Muscle of leg (tissue), 3 donors: ENCODE measurements at regions not wholly inside any gene's neighbourhood (a gene's known extent, or its start where the extent isn't known, plus 50 kb on each side); places are given as distances from the start of the nearest gene placed in this dataset.

ENCODE experiments used
- DNase-seq: peaks from one replicate; pipeline ENCODE4 v3.0.0; 2013
- H3K27ac ChIP-seq: one replicate; pipeline ENCODE4 v1.5.1; 2013; ENCODE audit warnings: mild to moderate bottlenecking, low read length, control low read depth
- H3K27me3 ChIP-seq: one replicate; pipeline ENCODE4 v1.6.1; 2013; ENCODE audit warnings: low read length; ENCODE audit not compliant: control insufficient read depth, insufficient read depth
- H3K36me3 ChIP-seq: one replicate; pipeline ENCODE4 v1.6.1; 2013; ENCODE audit warnings: low read length; ENCODE audit not compliant: control insufficient read depth, insufficient read depth
- H3K4me1 ChIP-seq: one replicate; pipeline ENCODE4 v1.6.1; 2013; ENCODE audit warnings: low read length; ENCODE audit not compliant: control insufficient read depth, insufficient read depth
- H3K4me3 ChIP-seq: one replicate; pipeline ENCODE4 v1.5.1; 2013; ENCODE audit warnings: low read length, control low read depth
- H3K9me3 ChIP-seq: replicated peaks from 2 replicates; pipeline ENCODE4 v1.6.1; 2013; ENCODE audit warnings: low read depth, low read length; ENCODE audit not compliant: control insufficient read depth
- WGBS: methylation state at CpG from one replicate; pipeline ENCODE4 v1.1.5; 2013; ENCODE audit warnings: missing lambda C conversion rate; ENCODE audit not compliant: insufficient coverage; 5-methylcytosine and 5-hydroxymethylcytosine counted together

- whole genome bisulfite sequencing = 50% methylated on average over 1 of the region's 3 CpGs
- no peaks in the 10 kb centered on the region for H3K27me3 ChIP-seq
- no peak for DNase-seq
- no peaks in the 10 kb centered on the region for H3K36me3 ChIP-seq
- H3K27ac ChIP-seq = no peak overlapping the region
- peaks cover 2% of the 10 kb centered on the region for H3K9me3 ChIP-seq
- no peaks in the 10 kb centered on the region for H3K4me1 ChIP-seq
- no peak overlapping the region for H3K4me3 ChIP-seq
These were observed 1006.9 kb downstream of the CDH9 start for GRCh38 chr5:26031481-26031880.

- Histone ChIP-seq H3K27me3 (no peaks in the 10 kb centered on the region), H3K27ac (no peak overlapping the region), H3K36me3 (no peaks in the 10 kb centered on the region), H3K4me1 (no peaks in the 10 kb centered on the region), H3K4me3 (no peak overlapping the region), H3K9me3 (no peaks in the 10 kb centered on the region)
- no CpG with 5 or more reads among the region's 4 CpGs for WGBS
- DNase-seq = no peak
These were observed 1012.3 kb downstream of the CDH9 start for GRCh38 chr5:26026044-26026443.

- no peaks in the 10 kb centered on the region for H3K36me3 ChIP-seq
- WGBS = no CpG with 5 or more reads among the region's 1 CpG
- no peaks in the 10 kb centered on the region for H3K9me3 ChIP-seq
- no peaks in the 10 kb centered on the region for H3K27me3 ChIP-seq
- no peaks in the 10 kb centered on the region for H3K4me1 ChIP-seq
- H3K4me3 ChIP-seq = no peak overlapping the region
- DNase-seq = no peak
- no peak overlapping the region for H3K27ac ChIP-seq
These were observed 1013.6 kb downstream of the CDH9 start for GRCh38 chr5:26024774-26025173.

- WGBS = 100% methylated on average over 1 of the region's 4 CpGs
- Histone ChIP-seq H3K27me3 (no peaks in the 10 kb centered on the region), H3K36me3 (no peaks in the 10 kb centered on the region), H3K4me3 (no peak overlapping the region), H3K4me1 (no peaks in the 10 kb centered on the region), H3K9me3 (no peaks in the 10 kb centered on the region), H3K27ac (no peak overlapping the region)
- DNase-seq = no peak
These were observed 1015.0 kb downstream of the CDH9 start for GRCh38 chr5:26023361-26023760.

- no CpG with 5 or more reads among the region's 1 CpG for WGBS
- no peak for DNase-seq
- H3K4me1 ChIP-seq = no peaks in the 10 kb centered on the region
- H3K27ac ChIP-seq = no peak overlapping the region
- H3K36me3 ChIP-seq = no peaks in the 10 kb centered on the region
- no peak overlapping the region for H3K4me3 ChIP-seq
- no peaks in the 10 kb centered on the region for H3K27me3 ChIP-seq
- no peaks in the 10 kb centered on the region for H3K9me3 ChIP-seq
These were observed 1024.2 kb downstream of the CDH9 start for GRCh38 chr5:26014206-26014605.

- H3K4me3 ChIP-seq = no peak overlapping the region
- H3K27me3 ChIP-seq = no peaks in the 10 kb centered on the region
- no peaks in the 10 kb centered on the region for H3K36me3 ChIP-seq
- no peak overlapping the region for H3K27ac ChIP-seq
- no peaks in the 10 kb centered on the region for H3K9me3 ChIP-seq
- no peak for DNase-seq
- no CpG with 5 or more reads among the region's 1 CpG for WGBS
- H3K4me1 ChIP-seq = no peaks in the 10 kb centered on the region
These were observed 1026.3 kb downstream of the CDH9 start for GRCh38 chr5:26012078-26012477.

- 14% methylated on average over 4 of the region's 6 CpGs for WGBS
- peak; percentile 15 for DNase-seq
- no peaks in the 10 kb centered on the region for H3K9me3 ChIP-seq
- H3K36me3 ChIP-seq = no peaks in the 10 kb centered on the region
- H3K4me1 ChIP-seq = no peaks in the 10 kb centered on the region
- no peak overlapping the region for H3K4me3 ChIP-seq
- no peak overlapping the region for H3K27ac ChIP-seq
- H3K27me3 ChIP-seq = no peaks in the 10 kb centered on the region
These were observed 1028.6 kb downstream of the CDH9 start for GRCh38 chr5:26009742-26010141.

GRCh38 chr5:26003966-26004365 is 1034.4 kb downstream of the CDH9 start:
- no CpG with 5 or more reads among the region's 3 CpGs for WGBS
- Histone ChIP-seq H3K4me1 (no peaks in the 10 kb centered on the region), H3K9me3 (no peaks in the 10 kb centered on the region), H3K36me3 (no peaks in the 10 kb centered on the region), H3K27ac (no peak overlapping the region), H3K27me3 (no peaks in the 10 kb centered on the region), H3K4me3 (no peak overlapping the region)
- DNase-seq = peak; percentile 8

GRCh38 chr5:25995209-25995608 is 1043.2 kb downstream of the CDH9 start:
- Histone ChIP-seq H3K36me3 (no peaks in the 10 kb centered on the region), H3K27ac (no peak overlapping the region), H3K4me1 (no peaks in the 10 kb centered on the region), H3K9me3 (no peaks in the 10 kb centered on the region), H3K4me3 (no peak overlapping the region), H3K27me3 (no peaks in the 10 kb centered on the region)
- no peak for DNase-seq
- WGBS = no CpG with 5 or more reads among the region's 2 CpGs

GRCh38 chr5:25993701-25994100 is 1044.7 kb downstream of the CDH9 start:
- WGBS = no CpG with 5 or more reads among the region's 3 CpGs
- DNase-seq = no peak
- no peak overlapping the region for H3K27ac ChIP-seq
- no peaks in the 10 kb centered on the region for H3K36me3 ChIP-seq
- H3K27me3 ChIP-seq = no peaks in the 10 kb centered on the region
- H3K4me3 ChIP-seq = no peak overlapping the region
- no peaks in the 10 kb centered on the region for H3K9me3 ChIP-seq
- no peaks in the 10 kb centered on the region for H3K4me1 ChIP-seq

GRCh38 chr5:25991639-25992038 is 1046.7 kb downstream of the CDH9 start:
- H3K4me1 ChIP-seq = no peaks in the 10 kb centered on the region
- no peak overlapping the region for H3K4me3 ChIP-seq
- H3K9me3 ChIP-seq = no peaks in the 10 kb centered on the region
- no peaks in the 10 kb centered on the region for H3K36me3 ChIP-seq
- 96% methylated on average over 13 of the region's 18 CpGs for WGBS
- no peak overlapping the region for H3K27ac ChIP-seq
- H3K27me3 ChIP-seq = no peaks in the 10 kb centered on the region
- DNase-seq = no peak
